ENCODE measurements at regions not wholly inside any gene's neighbourhood (a gene's known extent, or its start where the extent isn't known, plus 50 kb on each side); places are given as distances from the start of the nearest gene placed in this dataset.
"Not testable (repeated sequence)": the region's sequence is repeated elsewhere in the genome, so short reads cannot be mapped to it uniquely, and the experiment has no call there.

DNA sequence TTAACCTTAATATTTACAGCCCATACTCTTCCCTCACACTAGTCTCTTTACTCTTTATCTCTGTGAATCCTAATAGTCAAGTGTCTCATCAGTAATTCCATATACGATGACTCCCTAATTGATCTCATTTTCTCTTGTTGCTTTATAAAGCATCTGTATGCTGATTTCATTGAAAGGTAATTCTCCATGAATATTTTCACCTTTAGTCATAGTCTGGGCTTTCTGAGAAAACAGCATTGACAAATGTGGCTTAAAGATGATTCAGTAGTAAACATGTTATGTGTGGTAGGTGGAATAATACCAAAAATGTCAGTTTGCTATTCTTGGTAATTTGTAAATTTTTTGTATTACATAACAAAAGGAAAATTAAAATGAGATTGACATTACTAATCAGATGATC is 1176.5 kb downstream of the NCAM2 start:
- Histone ChIP-seq H3K27ac (ENCODE audit: low read depth, low read length) (no peak overlapping the region), H3K9me3 (ENCODE audit: control insufficient read depth in 1 of 2, low read length in 2 of 2) (no peaks in the 10 kb centered on the region), H3K36me3 (ENCODE audit: insufficient read depth, low read length) (no peaks in the 10 kb centered on the region), H3K4me1 (ENCODE audit: insufficient read depth, low read length) (no peaks in the 10 kb centered on the region), H3K4me3 (ENCODE audit: low read length in 2 of 2) (no peak overlapping the region), H3K27me3 (ENCODE audit: insufficient read depth, low read length) (no peaks in the 10 kb centered on the region)
- intact Hi-C loops (cut with micrococcal nuclease): no loop called here
- Mint-ChIP-seq H3K4me1 (no peaks in the 10 kb centered on the region), H3K9me3 (peaks cover 5 to 13% (median 9%) of the 10 kb centered on the region in 8 donors), H3K27ac (no peak overlapping the region), H3K36me3 (no peaks in the 10 kb centered on the region), H3K4me3 (no peak overlapping the region), H3K27me3 (no peaks in the 10 kb centered on the region)
- CTCF ChIA-PET (ENCODE audit: partially characterized antibody): no interaction called here
- no peak for DNase-seq
- POLR2A ChIA-PET (ENCODE audit: partially characterized antibody): no interaction called here

GRCh38 chr21:22189278-22189677 is 1191.1 kb downstream of the NCAM2 start:
- Histone ChIP-seq H3K4me1 (ENCODE audit: insufficient read depth, low read length) (no peaks in the 10 kb centered on the region), H3K9me3 (ENCODE audit: control insufficient read depth in 1 of 2, low read length in 2 of 2) (no peaks in the 10 kb centered on the region), H3K27ac (ENCODE audit: low read depth, low read length) (no peak overlapping the region), H3K27me3 (ENCODE audit: insufficient read depth, low read length) (no peaks in the 10 kb centered on the region), H3K4me3 (ENCODE audit: low read length in 2 of 2) (no peak overlapping the region), H3K36me3 (ENCODE audit: insufficient read depth, low read length) (no peaks in the 10 kb centered on the region)
- intact Hi-C loops (cut with micrococcal nuclease): no loop called here
- POLR2A ChIA-PET (ENCODE audit: partially characterized antibody): no interaction called here
- CTCF ChIA-PET (ENCODE audit: partially characterized antibody): no interaction called here
- Mint-ChIP-seq H3K4me3 (no peak overlapping the region), H3K9me3 (peaks cover 2 to 15% (median 5%) of the 10 kb centered on the region in 8 donors), H3K36me3 (no peaks in the 10 kb centered on the region), H3K4me1 (no peaks in the 10 kb centered on the region), H3K27me3 (no peaks in the 10 kb centered on the region), H3K27ac (no peak overlapping the region)
- DNase-seq: no peak

- Histone ChIP-seq H3K4me1 (ENCODE audit: insufficient read depth, low read length) (no peaks in the 10 kb centered on the region), H3K4me3 (ENCODE audit: low read length in 2 of 2) (no peak overlapping the region), H3K27ac (ENCODE audit: low read depth, low read length) (no peak overlapping the region), H3K27me3 (ENCODE audit: insufficient read depth, low read length) (no peaks in the 10 kb centered on the region), H3K9me3 (ENCODE audit: control insufficient read depth in 1 of 2, low read length in 2 of 2) (no peaks in the 10 kb centered on the region), H3K36me3 (ENCODE audit: insufficient read depth, low read length) (no peaks in the 10 kb centered on the region)
- Mint-ChIP-seq H3K36me3 (no peaks in the 10 kb centered on the region), H3K4me1 (no peaks in the 10 kb centered on the region), H3K27me3 (no peaks in the 10 kb centered on the region), H3K4me3 (no peak overlapping the region), H3K9me3 (peaks cover 0 to 15% (median 6%) of the 10 kb centered on the region in 8 donors), H3K27ac (no peak overlapping the region)
- POLR2A ChIA-PET (ENCODE audit: partially characterized antibody): no interaction called here
- intact Hi-C loops (cut with micrococcal nuclease): no loop called here
- DNase-seq: no peak
- CTCF ChIA-PET (ENCODE audit: partially characterized antibody): no interaction called here
Observed at GRCh38 chr21:22191581-22191980, 1193.4 kb downstream of the NCAM2 start.

GRCh38 chr21:22192766-22193165 is 1194.6 kb downstream of the NCAM2 start:
- ChIA-PET POLR2A (ENCODE audit: partially characterized antibody) (no interaction called here), CTCF (ENCODE audit: partially characterized antibody) (no interaction called here)
- Histone ChIP-seq H3K4me3 (ENCODE audit: low read length in 2 of 2) (no peak overlapping the region), H3K27ac (ENCODE audit: low read depth, low read length) (no peak overlapping the region), H3K4me1 (ENCODE audit: insufficient read depth, low read length) (no peaks in the 10 kb centered on the region), H3K9me3 (ENCODE audit: control insufficient read depth in 1 of 2, low read length in 2 of 2) (no peaks in the 10 kb centered on the region), H3K27me3 (ENCODE audit: insufficient read depth, low read length) (no peaks in the 10 kb centered on the region), H3K36me3 (ENCODE audit: insufficient read depth, low read length) (no peaks in the 10 kb centered on the region)
- DNase-seq: no peak
- Mint-ChIP-seq H3K4me1 (no peaks in the 10 kb centered on the region), H3K36me3 (no peaks in the 10 kb centered on the region), H3K9me3 (peaks cover 0 to 19% (median 11%) of the 10 kb centered on the region in 8 donors), H3K4me3 (no peak overlapping the region), H3K27ac (no peak overlapping the region), H3K27me3 (no peaks in the 10 kb centered on the region)
- intact Hi-C loops (cut with micrococcal nuclease): no loop called here

DNA sequence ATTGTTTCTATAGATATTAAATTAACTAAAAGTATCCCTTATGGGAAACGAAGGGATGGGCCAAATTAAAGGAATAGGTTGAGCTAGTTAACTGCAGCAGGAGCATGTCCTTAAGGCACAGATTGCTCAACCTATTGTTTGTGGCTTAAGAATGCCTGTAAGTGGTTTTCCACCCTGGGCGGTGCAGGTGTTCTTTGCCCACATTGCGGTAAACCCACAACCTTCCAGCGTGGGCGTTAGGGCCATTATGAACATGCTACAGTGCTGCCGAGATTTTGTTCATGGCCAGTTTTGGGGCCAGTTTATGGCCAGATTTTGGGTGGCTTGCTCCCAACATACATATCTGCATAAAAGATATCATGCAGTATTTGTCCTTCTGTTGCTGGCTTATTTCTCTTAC is 1196.8 kb downstream of the NCAM2 start:
- CTCF ChIA-PET (ENCODE audit: partially characterized antibody); H3K4me1 Mint-ChIP-seq; POLR2A ChIA-PET (ENCODE audit: partially characterized antibody); intact Hi-C loops (cut with micrococcal nuclease); H3K36me3 Mint-ChIP-seq; DNase-seq; H3K36me3 ChIP-seq (ENCODE audit: insufficient read depth, low read length); H3K9me3 ChIP-seq (ENCODE audit: control insufficient read depth in 1 of 2, low read length in 2 of 2); H3K27ac ChIP-seq (ENCODE audit: low read depth, low read length); H3K27me3 Mint-ChIP-seq; H3K4me3 ChIP-seq (ENCODE audit: low read length in 2 of 2); H3K4me3 Mint-ChIP-seq; H3K4me1 ChIP-seq (ENCODE audit: insufficient read depth, low read length); H3K27ac Mint-ChIP-seq; H3K27me3 ChIP-seq (ENCODE audit: insufficient read depth, low read length): not testable (repeated sequence)
- H3K9me3 Mint-ChIP-seq: peaks cover 0 to 20% (median 6%) of the 10 kb centered on the region in 8 donors

DNA sequence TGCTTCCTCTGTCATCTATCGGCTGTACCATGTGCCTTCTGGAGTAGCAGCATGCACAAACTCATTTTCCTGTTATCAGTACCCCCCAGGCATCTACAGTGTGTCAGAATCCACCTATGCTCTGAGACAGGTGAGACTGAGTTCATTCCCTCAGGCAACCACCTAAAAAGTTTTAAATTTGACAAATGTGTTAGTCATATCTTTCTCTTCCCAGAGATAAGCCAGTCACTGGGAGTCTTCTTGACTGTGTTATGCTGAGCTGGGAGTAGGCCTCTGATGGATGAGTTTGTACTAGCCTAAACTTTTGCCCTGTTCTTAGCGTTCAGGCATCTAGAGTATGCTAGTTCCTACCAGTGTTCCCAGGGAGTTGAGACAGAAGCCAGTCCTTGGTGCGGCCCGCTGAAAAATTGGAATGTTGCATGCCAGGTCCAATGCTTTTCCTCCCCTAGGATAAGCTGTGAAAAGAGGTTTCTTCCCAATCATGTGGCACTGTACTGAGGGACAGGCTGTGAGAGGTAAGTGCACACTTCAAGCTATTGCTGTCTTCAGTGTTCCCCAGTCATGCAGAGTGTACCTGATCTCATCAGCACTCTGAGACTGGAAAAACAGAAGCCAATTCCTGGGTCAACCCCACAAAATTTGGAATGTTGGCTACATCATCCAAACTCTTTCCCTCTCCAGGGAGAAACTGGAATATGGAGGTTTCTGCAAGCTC is 1202.3 kb downstream of the NCAM2 start:
- Mint-ChIP-seq H3K4me3 (no peak overlapping the region), H3K4me1 (no peaks in the 10 kb centered on the region), H3K27ac (no peak overlapping the region), H3K36me3 (no peaks in the 10 kb centered on the region), H3K27me3 (no peaks in the 10 kb centered on the region), H3K9me3 (peaks cover 0 to 13% (median 4%) of the 10 kb centered on the region in 8 donors)
- intact Hi-C loops (cut with micrococcal nuclease): no loop called here
- no peak overlapping the region for H3K4me3 ChIP-seq (ENCODE audit: low read length in 2 of 2)
- H3K36me3 ChIP-seq (ENCODE audit: insufficient read depth, low read length): no peaks in the 10 kb centered on the region
- ChIA-PET POLR2A (ENCODE audit: partially characterized antibody) (no interaction called here), CTCF (ENCODE audit: partially characterized antibody) (no interaction called here)
- no peaks in the 10 kb centered on the region for H3K9me3 ChIP-seq (ENCODE audit: control insufficient read depth in 1 of 2, low read length in 2 of 2)
- no peak for DNase-seq
- H3K27me3 ChIP-seq (ENCODE audit: insufficient read depth, low read length): no peaks in the 10 kb centered on the region
- H3K4me1 ChIP-seq (ENCODE audit: insufficient read depth, low read length): no peaks in the 10 kb centered on the region
- H3K27ac ChIP-seq (ENCODE audit: low read depth, low read length): no peak overlapping the region

- no peak for DNase-seq
- ChIA-PET POLR2A (ENCODE audit: partially characterized antibody) (no interaction called here), CTCF (ENCODE audit: partially characterized antibody) (no interaction called here)
- no peak overlapping the region for H3K27ac Mint-ChIP-seq
- Histone ChIP-seq H3K36me3 (ENCODE audit: insufficient read depth, low read length) (no peaks in the 10 kb centered on the region), H3K27ac (ENCODE audit: low read depth, low read length) (no peak overlapping the region), H3K4me1 (ENCODE audit: insufficient read depth, low read length) (no peaks in the 10 kb centered on the region), H3K27me3 (ENCODE audit: insufficient read depth, low read length) (no peaks in the 10 kb centered on the region), H3K9me3 (ENCODE audit: control insufficient read depth in 1 of 2, low read length in 2 of 2) (no peaks in the 10 kb centered on the region), H3K4me3 (ENCODE audit: low read length in 2 of 2) (no peak overlapping the region)
- no peaks in the 10 kb centered on the region for H3K36me3 Mint-ChIP-seq
- peaks cover 0 to 10% (median 4%) of the 10 kb centered on the region in 8 donors for H3K9me3 Mint-ChIP-seq
- no peak overlapping the region for H3K4me3 Mint-ChIP-seq
- intact Hi-C loops (cut with micrococcal nuclease): no loop called here
- H3K4me1 Mint-ChIP-seq: no peaks in the 10 kb centered on the region
- H3K27me3 Mint-ChIP-seq: no peaks in the 10 kb centered on the region
Observed at GRCh38 chr21:22201126-22201525, 1202.9 kb downstream of the NCAM2 start.

- POLR2A ChIA-PET (ENCODE audit: partially characterized antibody): no interaction called here
- Mint-ChIP-seq H3K27me3 (no peaks in the 10 kb centered on the region), H3K9me3 (peaks cover 0 to 10% (median 4%) of the 10 kb centered on the region in 8 donors)
Observed at GRCh38 chr21:22201669-22202068, 1203.5 kb downstream of the NCAM2 start.

More at GRCh38 chr21:22201669-22202068, 1203.5 kb downstream of the NCAM2 start:
- H3K27ac Mint-ChIP-seq: no peak overlapping the region
- CTCF ChIA-PET (ENCODE audit: partially characterized antibody): no interaction called here
- Histone ChIP-seq H3K4me1 (ENCODE audit: insufficient read depth, low read length) (no peaks in the 10 kb centered on the region), H3K4me3 (ENCODE audit: low read length in 2 of 2) (no peak overlapping the region), H3K27me3 (ENCODE audit: insufficient read depth, low read length) (no peaks in the 10 kb centered on the region), H3K27ac (ENCODE audit: low read depth, low read length) (no peak overlapping the region), H3K9me3 (ENCODE audit: control insufficient read depth in 1 of 2, low read length in 2 of 2) (no peaks in the 10 kb centered on the region), H3K36me3 (ENCODE audit: insufficient read depth, low read length) (no peaks in the 10 kb centered on the region)
- H3K36me3 Mint-ChIP-seq: no peaks in the 10 kb centered on the region
- no peaks in the 10 kb centered on the region for H3K4me1 Mint-ChIP-seq
- H3K4me3 Mint-ChIP-seq: no peak overlapping the region
- no peak for DNase-seq
- intact Hi-C loops (cut with micrococcal nuclease): no loop called here

All from CD4-positive, alpha-beta memory T cell (primary cell).